ENCODE measurements at regions not wholly inside any gene's neighbourhood (a gene's known extent, or its start where the extent isn't known, plus 50 kb on each side); places are given as distances from the start of the nearest gene placed in this dataset.

DNA sequence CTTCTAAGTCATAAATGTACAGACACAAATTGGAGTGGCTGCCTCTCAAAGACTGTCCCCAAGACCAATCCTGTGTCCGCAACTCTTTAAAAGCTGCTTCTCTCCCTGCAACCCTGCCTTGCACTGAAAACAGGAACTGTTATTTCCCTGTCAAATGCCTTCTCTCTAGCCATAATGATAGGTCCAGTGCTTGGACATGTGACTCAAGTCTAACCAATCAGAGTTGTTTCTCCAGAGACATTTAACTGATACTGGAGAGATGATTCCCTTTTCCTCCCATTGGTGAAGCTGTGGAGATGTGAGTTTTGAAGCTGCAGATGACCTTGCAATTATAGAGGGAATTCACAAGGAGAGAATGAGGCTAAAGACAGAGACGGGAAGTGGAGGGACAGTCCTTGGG lies 253.3 kb upstream of the CDH5 start:
- DNase-seq (ENCODE audit: low read depth), result no peak
- no peak overlapping the region for H3K4me3 ChIP-seq (ENCODE audit: low read depth, low read length)
- TF ChIP-seq, protein P1, sequence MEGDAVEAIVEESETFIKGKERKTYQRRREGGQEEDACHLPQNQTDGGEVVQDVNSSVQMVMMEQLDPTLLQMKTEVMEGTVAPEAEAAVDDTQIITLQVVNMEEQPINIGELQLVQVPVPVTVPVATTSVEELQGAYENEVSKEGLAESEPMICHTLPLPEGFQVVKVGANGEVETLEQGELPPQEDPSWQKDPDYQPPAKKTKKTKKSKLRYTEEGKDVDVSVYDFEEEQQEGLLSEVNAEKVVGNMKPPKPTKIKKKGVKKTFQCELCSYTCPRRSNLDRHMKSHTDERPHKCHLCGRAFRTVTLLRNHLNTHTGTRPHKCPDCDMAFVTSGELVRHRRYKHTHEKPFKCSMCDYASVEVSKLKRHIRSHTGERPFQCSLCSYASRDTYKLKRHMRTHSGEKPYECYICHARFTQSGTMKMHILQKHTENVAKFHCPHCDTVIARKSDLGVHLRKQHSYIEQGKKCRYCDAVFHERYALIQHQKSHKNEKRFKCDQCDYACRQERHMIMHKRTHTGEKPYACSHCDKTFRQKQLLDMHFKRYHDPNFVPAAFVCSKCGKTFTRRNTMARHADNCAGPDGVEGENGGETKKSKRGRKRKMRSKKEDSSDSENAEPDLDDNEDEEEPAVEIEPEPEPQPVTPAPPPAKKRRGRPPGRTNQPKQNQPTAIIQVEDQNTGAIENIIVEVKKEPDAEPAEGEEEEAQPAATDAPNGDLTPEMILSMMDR (IDR thresholded peaks at IDR 0.05; ENCODE audit: insufficient read depth, low read length), result no peak

DNA sequence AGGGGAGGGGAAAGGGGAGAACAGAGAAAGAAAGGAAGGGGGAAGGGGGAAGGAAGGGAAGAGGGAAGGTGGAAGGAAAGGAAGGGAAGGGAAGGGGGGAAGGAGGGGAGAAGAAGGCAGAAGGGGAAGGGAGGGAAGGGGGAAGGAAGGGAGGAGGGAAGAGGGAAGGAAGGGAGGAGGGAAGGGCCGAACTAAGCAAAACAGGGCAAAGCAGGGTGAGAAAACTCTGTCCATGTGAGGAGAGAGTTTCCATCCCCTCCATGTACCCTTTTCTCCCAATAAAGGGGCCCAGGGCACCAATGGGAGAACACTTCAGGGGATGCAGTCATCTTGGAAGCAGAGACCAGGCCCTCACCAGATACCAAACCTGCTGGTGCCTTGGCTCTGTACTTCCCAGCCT lies 256.8 kb upstream of the CDH5 start:
- TF ChIP-seq, protein P1 (IDR thresholded peaks at IDR 0.05; ENCODE audit: insufficient read depth, low read length), result no peak
- H3K4me3 ChIP-seq (ENCODE audit: low read depth, low read length), result no peak overlapping the region
- DNase-seq (ENCODE audit: low read depth), result no peak

DNA sequence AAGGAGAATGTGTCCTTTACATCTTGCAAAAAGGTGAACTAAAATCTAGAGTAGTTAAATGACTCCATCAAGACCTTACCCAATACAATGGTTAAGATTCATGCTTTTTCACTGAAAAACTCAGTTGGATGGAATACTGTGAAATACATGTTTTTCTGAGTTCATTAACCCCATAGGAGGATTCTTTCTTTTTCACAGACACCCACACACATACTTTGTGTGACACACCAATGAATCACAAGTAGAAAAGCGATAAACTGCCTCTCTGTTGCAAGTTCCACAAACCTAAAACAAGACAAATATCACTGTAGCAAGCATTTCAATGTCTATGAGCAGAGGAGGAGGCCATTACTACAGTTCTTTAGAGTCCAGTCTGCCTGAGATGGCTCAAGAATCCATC lies 258.8 kb upstream of the CDH5 start:
- TF ChIP-seq, protein P1 (IDR thresholded peaks at IDR 0.05; ENCODE audit: insufficient read depth, low read length), result no peak
- H3K4me3 ChIP-seq (ENCODE audit: low read depth, low read length), result no peak overlapping the region
- peak; percentile 86 for DNase-seq (ENCODE audit: low read depth)

DNA sequence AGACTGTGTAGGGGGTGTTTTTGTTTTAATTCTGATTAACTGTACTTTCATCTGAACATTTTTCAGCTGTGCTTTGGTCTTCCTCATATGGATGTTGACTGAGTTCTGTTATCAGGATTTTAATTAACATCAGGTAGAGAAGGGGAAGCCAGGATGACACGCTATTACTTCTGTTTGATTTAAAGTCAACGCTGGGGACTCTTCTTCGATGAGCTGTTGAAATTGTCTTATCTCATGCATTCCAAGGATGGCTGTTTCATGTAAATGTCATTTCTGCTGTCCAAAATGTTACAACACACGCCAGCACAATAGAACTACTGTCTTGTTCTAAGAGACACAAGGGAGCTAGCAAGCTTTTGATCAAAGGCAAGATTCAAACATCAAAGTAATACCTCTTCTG lies 263.3 kb upstream of the CDH5 start:
- TF ChIP-seq, protein P1 (IDR thresholded peaks at IDR 0.05; ENCODE audit: insufficient read depth, low read length), result no peak
- peak; percentile 49 for DNase-seq (ENCODE audit: low read depth)
- no peak overlapping the region for H3K4me3 ChIP-seq (ENCODE audit: low read depth, low read length)

DNA sequence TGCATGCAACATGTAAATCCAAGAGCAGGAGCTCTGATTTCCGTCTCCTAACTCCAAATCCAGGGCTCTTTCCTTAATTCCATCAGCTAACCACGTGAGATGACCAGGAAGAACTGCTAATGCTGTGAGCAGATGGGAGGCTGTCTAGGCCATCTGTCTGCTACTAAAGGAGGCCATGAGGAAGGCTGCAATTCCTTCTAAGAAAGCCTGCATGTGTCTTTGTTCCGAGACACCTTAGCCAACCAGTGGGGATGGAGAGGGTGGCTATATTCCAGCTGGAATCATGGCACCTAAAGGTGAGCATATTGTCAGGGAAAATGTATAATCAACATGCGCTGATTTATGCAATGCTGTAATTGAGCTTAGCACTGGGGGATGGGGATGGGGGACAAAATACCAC lies 267.2 kb upstream of the CDH5 start:
- TF ChIP-seq, protein P1 (IDR thresholded peaks at IDR 0.05; ENCODE audit: insufficient read depth, low read length), result no peak
- H3K4me3 ChIP-seq (ENCODE audit: low read depth, low read length), result no peak overlapping the region
- DNase-seq (ENCODE audit: low read depth), result no peak

DNA sequence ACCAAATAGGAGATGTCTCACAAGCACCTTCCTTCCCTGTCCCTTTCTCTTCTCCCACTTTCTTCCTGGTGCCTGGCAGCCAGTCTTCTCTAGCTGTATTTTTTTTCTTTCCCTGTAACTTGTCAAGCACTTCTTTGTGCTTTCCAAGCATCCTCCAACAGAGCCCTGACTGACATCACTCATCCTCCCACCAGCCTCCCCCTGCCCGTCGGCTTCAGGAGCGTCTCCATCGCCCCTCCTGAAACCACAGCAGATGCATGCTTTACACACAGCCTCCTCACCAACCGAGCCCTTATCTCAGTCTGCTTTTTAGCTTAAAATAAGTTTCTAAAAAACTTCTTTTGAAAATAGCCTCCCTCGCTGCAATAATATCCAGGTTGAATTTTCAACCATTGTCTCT lies 268.7 kb upstream of the CDH5 start:
- no peak for DNase-seq (ENCODE audit: low read depth)
- H3K4me3 ChIP-seq (ENCODE audit: low read depth, low read length), result no peak overlapping the region
- TF ChIP-seq, protein P1 (IDR thresholded peaks at IDR 0.05; ENCODE audit: insufficient read depth, low read length), result no peak

DNA sequence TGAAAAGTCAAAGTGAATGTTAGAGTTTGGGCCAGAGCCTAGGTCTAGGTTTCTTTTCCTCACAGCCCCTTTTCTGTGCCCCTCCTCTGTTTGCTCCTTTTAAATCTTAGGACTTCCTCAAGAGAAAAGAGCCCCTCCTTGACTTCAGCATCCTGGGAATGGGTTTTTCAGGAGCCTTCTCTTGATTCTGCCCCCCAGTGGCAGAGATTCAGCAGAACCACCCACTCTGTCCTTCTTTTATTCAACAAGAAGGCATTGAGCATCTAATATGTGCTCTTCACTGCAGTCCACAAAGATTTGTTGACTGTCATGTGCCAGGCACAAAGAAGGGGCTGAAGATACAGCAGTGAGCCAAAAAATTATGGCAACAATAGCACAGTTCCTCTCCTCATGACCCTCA lies 270.8 kb upstream of the CDH5 start:
- no peak overlapping the region for H3K4me3 ChIP-seq (ENCODE audit: low read depth, low read length)
- TF ChIP-seq, protein P1 (IDR thresholded peaks at IDR 0.05; ENCODE audit: insufficient read depth, low read length), result no peak
- no peak for DNase-seq (ENCODE audit: low read depth)

Measured in fibroblast of the aortic adventitia (primary cell).